ENCODE measurements at regions not wholly inside any gene's neighbourhood (a gene's known extent, or its start where the extent isn't known, plus 50 kb on each side); places are given as distances from the start of the nearest gene placed in this dataset. TPM values are rescaled to one million over a fixed set of nuclear protein-coding genes. Genes with fewer than 3 reads are reported as not detected.

DNA sequence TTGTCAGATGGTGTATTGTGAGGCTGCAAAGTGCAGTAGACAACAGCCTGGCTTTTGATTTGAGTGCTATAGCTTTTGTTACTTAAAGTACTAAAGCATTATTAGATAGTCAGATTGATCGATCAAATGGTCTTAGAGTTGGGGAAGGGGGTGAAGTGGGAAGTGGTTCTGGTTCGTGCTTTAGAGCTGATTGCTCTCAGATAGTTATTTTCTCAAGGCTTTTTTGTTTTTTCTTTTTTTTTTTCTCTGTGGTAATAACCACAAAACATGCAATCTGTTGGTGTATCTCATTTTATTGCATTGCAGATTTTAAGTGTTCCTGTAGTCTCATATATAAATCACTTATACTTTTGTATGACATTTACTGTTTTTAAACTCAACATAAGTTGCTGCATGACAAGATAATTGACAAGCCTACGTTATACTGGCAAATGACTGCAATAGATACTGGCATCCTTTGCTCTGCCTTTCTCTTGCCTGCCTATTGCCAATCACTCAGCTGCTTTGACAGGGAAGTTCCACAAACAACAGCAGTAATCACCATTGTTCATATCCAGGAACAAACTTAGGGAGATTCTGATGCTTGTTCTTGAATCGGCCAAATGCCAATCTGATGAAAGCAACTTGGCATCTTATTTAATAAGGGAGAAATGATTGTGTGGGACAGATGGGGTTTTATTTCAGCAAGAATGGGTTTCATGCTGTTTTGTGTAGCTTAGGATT is 125.0 kb upstream of the B3GALT2 start:
- H3K79me2 ChIP-seq (ENCODE audit: low read length): no peaks in the 10 kb centered on the region
- no peak overlapping the region for H2AFZ ChIP-seq (ENCODE audit: low read length)
- H3K27ac ChIP-seq (ENCODE audit: low read length): no peak overlapping the region
- no peaks in the 10 kb centered on the region for H3K9me3 ChIP-seq (ENCODE audit: low read length)
- no peak overlapping the region for H3K4me2 ChIP-seq (ENCODE audit: low read depth, low read length, poor library complexity, severe bottlenecking)
- no peak overlapping the region for H3K9ac ChIP-seq (ENCODE audit: low read length)
- H3K4me3 ChIP-seq (ENCODE audit: low read length): no peak overlapping the region
- no peaks in the 10 kb centered on the region for H3K27me3 ChIP-seq (ENCODE audit: low read length)
- no peak for DNase-seq
- H3K36me3 ChIP-seq (ENCODE audit: insufficient read depth, low read length): no peaks in the 10 kb centered on the region
- no peaks in the 10 kb centered on the region for H3K9me2 ChIP-seq (replicated peaks; ENCODE audit: insufficient read depth, low read length)
- no peaks in the 10 kb centered on the region for H4K20me1 ChIP-seq (ENCODE audit: insufficient read depth, low read depth, low read length)
- no peaks in the 10 kb centered on the region for H3K4me1 ChIP-seq (ENCODE audit: low read length)

DNA sequence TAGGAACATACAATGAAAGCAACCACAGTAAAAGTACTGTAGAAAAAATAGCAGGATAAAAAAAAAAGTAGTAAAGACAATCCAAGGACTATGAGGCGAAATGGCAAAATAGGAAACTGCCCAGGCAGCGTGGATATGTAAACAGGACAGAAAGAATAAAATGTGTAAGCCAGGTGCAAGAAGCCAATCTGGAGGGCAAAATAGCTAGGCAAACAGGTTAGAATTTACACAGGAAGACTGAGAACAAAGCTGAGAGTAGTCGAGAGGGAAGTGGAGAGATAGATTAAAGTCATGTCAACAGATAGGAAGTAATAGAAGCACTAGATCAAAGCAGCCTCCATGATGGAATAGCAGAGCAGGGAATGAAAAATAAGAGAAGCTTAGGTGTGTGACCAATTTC is 124.2 kb upstream of the B3GALT2 start:
- Histone ChIP-seq H3K27ac (ENCODE audit: low read length) (no peak overlapping the region), H3K9ac (ENCODE audit: low read length) (no peak overlapping the region), H2AFZ (ENCODE audit: low read length) (no peak overlapping the region), H3K4me2 (ENCODE audit: low read depth, low read length, poor library complexity, severe bottlenecking) (no peak overlapping the region), H3K9me2 (replicated peaks; ENCODE audit: insufficient read depth, low read length) (no peaks in the 10 kb centered on the region), H3K36me3 (ENCODE audit: insufficient read depth, low read length) (no peaks in the 10 kb centered on the region), H3K79me2 (ENCODE audit: low read length) (no peaks in the 10 kb centered on the region), H3K9me3 (ENCODE audit: low read length) (no peaks in the 10 kb centered on the region), H3K27me3 (ENCODE audit: low read length) (no peaks in the 10 kb centered on the region), H3K4me1 (ENCODE audit: low read length) (no peaks in the 10 kb centered on the region), H3K4me3 (ENCODE audit: low read length) (no peak overlapping the region), H4K20me1 (ENCODE audit: insufficient read depth, low read depth, low read length) (no peaks in the 10 kb centered on the region)
- DNase-seq: no peak

DNA sequence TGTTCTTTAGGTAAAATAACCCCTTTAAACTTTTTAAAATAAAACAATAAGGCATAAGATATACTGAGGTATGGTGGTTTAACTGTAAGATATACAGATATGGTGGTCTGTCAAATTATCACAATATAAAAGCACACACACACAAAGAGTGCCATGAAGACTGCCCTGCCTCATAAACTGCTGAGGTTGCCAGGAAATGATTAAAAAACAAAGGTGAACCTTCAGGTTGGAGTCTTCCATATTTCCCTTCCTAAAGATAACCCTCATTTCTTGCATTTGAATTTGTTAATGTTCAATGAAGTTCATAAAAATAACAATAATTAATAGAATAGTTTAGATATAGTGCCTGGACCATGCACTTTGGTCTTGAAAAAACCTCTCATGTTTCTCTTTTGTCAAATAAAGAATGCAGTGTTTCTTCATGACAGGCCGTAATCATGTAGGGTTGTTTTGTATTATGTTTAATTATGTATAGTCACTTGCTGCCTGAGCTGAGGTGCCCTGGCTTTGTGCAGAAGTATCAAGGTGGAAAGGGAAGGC is 123.6 kb upstream of the B3GALT2 start:
- Histone ChIP-seq H3K9me3 (ENCODE audit: low read length) (no peaks in the 10 kb centered on the region), H3K9ac (ENCODE audit: low read length) (no peak overlapping the region), H3K36me3 (ENCODE audit: insufficient read depth, low read length) (no peaks in the 10 kb centered on the region), H3K4me1 (ENCODE audit: low read length) (no peaks in the 10 kb centered on the region), H3K9me2 (replicated peaks; ENCODE audit: insufficient read depth, low read length) (no peaks in the 10 kb centered on the region), H3K27ac (ENCODE audit: low read length) (no peak overlapping the region), H2AFZ (ENCODE audit: low read length) (no peak overlapping the region), H4K20me1 (ENCODE audit: insufficient read depth, low read depth, low read length) (no peaks in the 10 kb centered on the region), H3K79me2 (ENCODE audit: low read length) (no peaks in the 10 kb centered on the region), H3K4me2 (ENCODE audit: low read depth, low read length, poor library complexity, severe bottlenecking) (no peak overlapping the region), H3K4me3 (ENCODE audit: low read length) (no peak overlapping the region), H3K27me3 (ENCODE audit: low read length) (no peaks in the 10 kb centered on the region)
- no peak for DNase-seq

DNA sequence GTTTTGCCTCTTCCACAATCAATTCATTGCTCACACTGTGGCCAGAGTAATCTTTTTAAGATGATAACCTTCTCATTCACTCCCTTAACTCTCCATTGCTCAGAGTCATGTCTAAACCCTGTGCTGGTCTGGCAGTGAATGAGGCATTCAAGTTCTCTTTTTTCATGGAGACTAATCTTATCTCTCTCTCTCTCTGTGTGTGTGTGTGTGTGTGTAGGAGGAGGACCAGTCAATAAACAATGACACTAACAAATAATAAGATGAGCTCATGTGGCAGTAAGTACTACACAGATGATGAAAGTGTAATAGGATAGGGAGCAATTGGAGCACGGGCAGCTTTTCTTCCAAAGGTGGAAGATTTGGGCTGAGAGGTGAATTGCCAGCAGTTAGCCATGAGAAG is 122.0 kb upstream of the B3GALT2 start:
- no peak overlapping the region for H3K4me3 ChIP-seq (ENCODE audit: low read length)
- no peaks in the 10 kb centered on the region for H3K9me2 ChIP-seq (replicated peaks; ENCODE audit: insufficient read depth, low read length)
- no peaks in the 10 kb centered on the region for H3K4me1 ChIP-seq (ENCODE audit: low read length)
- no peak for DNase-seq
- no peak overlapping the region for H3K9ac ChIP-seq (ENCODE audit: low read length)
- no peak overlapping the region for H3K4me2 ChIP-seq (ENCODE audit: low read depth, low read length, poor library complexity, severe bottlenecking)
- no peaks in the 10 kb centered on the region for H4K20me1 ChIP-seq (ENCODE audit: insufficient read depth, low read depth, low read length)
- no peaks in the 10 kb centered on the region for H3K9me3 ChIP-seq (ENCODE audit: low read length)
- H2AFZ ChIP-seq (ENCODE audit: low read length): no peak overlapping the region
- no peaks in the 10 kb centered on the region for H3K79me2 ChIP-seq (ENCODE audit: low read length)
- H3K27ac ChIP-seq (ENCODE audit: low read length): no peak overlapping the region
- H3K36me3 ChIP-seq (ENCODE audit: insufficient read depth, low read length): no peaks in the 10 kb centered on the region
- no peaks in the 10 kb centered on the region for H3K27me3 ChIP-seq (ENCODE audit: low read length)

DNA sequence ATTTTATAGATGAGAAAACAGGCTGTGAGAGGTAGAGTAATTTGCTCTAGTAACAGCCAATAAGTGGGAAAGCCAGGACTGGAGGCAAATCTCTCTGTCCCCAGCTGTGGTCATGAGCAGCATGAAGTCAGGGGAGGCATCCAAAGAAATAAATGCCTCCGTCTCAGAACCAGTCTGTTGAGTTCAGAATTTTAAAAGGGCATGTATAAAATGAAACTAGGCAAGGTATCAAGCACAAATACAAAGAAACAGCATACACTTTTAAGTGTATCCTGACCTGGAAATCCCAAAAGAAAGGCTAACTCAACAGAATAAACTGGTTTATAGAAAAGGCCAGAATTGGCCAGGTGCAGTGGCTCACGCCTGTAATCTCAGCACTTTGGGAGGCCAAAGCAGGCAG is 120.0 kb upstream of the B3GALT2 start:
- Histone ChIP-seq H3K79me2 (ENCODE audit: low read length) (no peaks in the 10 kb centered on the region), H4K20me1 (ENCODE audit: insufficient read depth, low read depth, low read length) (no peaks in the 10 kb centered on the region), H2AFZ (ENCODE audit: low read length) (no peak overlapping the region), H3K27ac (ENCODE audit: low read length) (no peak overlapping the region), H3K27me3 (ENCODE audit: low read length) (no peaks in the 10 kb centered on the region), H3K4me3 (ENCODE audit: low read length) (no peak overlapping the region), H3K36me3 (ENCODE audit: insufficient read depth, low read length) (no peaks in the 10 kb centered on the region), H3K9me2 (replicated peaks; ENCODE audit: insufficient read depth, low read length) (no peaks in the 10 kb centered on the region), H3K9me3 (ENCODE audit: low read length) (no peaks in the 10 kb centered on the region), H3K4me1 (ENCODE audit: low read length) (no peaks in the 10 kb centered on the region), H3K4me2 (ENCODE audit: low read depth, low read length, poor library complexity, severe bottlenecking) (no peak overlapping the region), H3K9ac (ENCODE audit: low read length) (no peak overlapping the region)
- no peak for DNase-seq

Small RNA genes in the stretch of these regions (small RNA-seq; reads per million reads assigned to genes)
- not detected for gene RNU6-983P

Data from Karpas-422 (cell line).